ENCODE measurements at regions not wholly inside any gene's neighbourhood (a gene's known extent, or its start where the extent isn't known, plus 50 kb on each side); places are given as distances from the start of the nearest gene placed in this dataset.

GRCh38 chr3:24596626-24597025 is 102.0 kb upstream of the THRB start:
- Histone ChIP-seq H3K4me3 (no peak overlapping the region), H3K4me1 (ENCODE audit: low read depth) (peaks cover 5% of the 10 kb centered on the region), H3K9me3 (no peaks in the 10 kb centered on the region), H3K36me3 (ENCODE audit: low read depth) (no peaks in the 10 kb centered on the region)
- no peak for ATAC-seq
- intact Hi-C loops (cut with DNase I, micrococcal nuclease): no loop called here
- DNase-seq: no peak
- TF ChIP-seq CTCF (IDR thresholded peaks at IDR 0.05): no peak

- H3K4me1 ChIP-seq (ENCODE audit: low read depth): peaks cover 5% of the 10 kb centered on the region
- intact Hi-C loops (cut with DNase I, micrococcal nuclease): no loop called here
- peak in 1 of 3 donors; percentile 54 for DNase-seq
- no peaks in the 10 kb centered on the region for H3K36me3 ChIP-seq (ENCODE audit: low read depth)
- H3K9me3 ChIP-seq: no peaks in the 10 kb centered on the region
- ATAC-seq: peak; percentile 86
- no peak for TF ChIP-seq CTCF (IDR thresholded peaks at IDR 0.05)
- no peak overlapping the region for H3K4me3 ChIP-seq
Measured at GRCh38 chr3:24598695-24599470, 104.2 kb upstream of the THRB start.

GRCh38 chr3:24601066-24601939 is 106.7 kb upstream of the THRB start:
- H3K4me1 ChIP-seq (ENCODE audit: low read depth): peaks cover 5% of the 10 kb centered on the region
- DNase-seq: no peak
- intact Hi-C loops (cut with DNase I, micrococcal nuclease): no loop called here

GRCh38 chr3:24604215-24604614 is 109.6 kb upstream of the THRB start:
- intact Hi-C loops (cut with DNase I, micrococcal nuclease): no loop called here
- Histone ChIP-seq H3K4me1 (ENCODE audit: low read depth) (no peaks in the 10 kb centered on the region), H3K4me3 (no peak overlapping the region), H3K9me3 (no peaks in the 10 kb centered on the region), H3K36me3 (ENCODE audit: low read depth) (no peaks in the 10 kb centered on the region)
- DNase-seq (no peak), ATAC-seq (no peak)
- TF ChIP-seq CTCF (IDR thresholded peaks at IDR 0.05): no peak

More at GRCh38 chr3:24601066-24601939, 106.7 kb upstream of the THRB start:
- Histone ChIP-seq H3K36me3 (ENCODE audit: low read depth) (no peaks in the 10 kb centered on the region), H3K9me3 (no peaks in the 10 kb centered on the region), H3K4me3 (no peak overlapping the region)
- ATAC-seq: no peak
- no peak for TF ChIP-seq CTCF (IDR thresholded peaks at IDR 0.05)

- H3K4me1 ChIP-seq (ENCODE audit: low read depth): no peaks in the 10 kb centered on the region
- no peak for DNase-seq
- H3K36me3 ChIP-seq (ENCODE audit: low read depth): no peaks in the 10 kb centered on the region
- intact Hi-C loops (cut with DNase I, micrococcal nuclease): no loop called here
- TF ChIP-seq CTCF (IDR thresholded peaks at IDR 0.05): no peak
- no peak overlapping the region for H3K4me3 ChIP-seq
- ATAC-seq: no peak
- no peaks in the 10 kb centered on the region for H3K9me3 ChIP-seq
Measured at GRCh38 chr3:24605511-24606028, 110.9 kb upstream of the THRB start.

Measured in mucosa of descending colon (tissue), 3 donors.